22Rv1 (cell line): ENCODE measurements at regions not wholly inside any gene's neighbourhood (a gene's known extent, or its start where the extent isn't known, plus 50 kb on each side); places are given as distances from the start of the nearest gene placed in this dataset.

Experiments
- CTCF ChIP-seq: fragments of 450-650 bp; IDR thresholded peaks from 2 replicates; pipeline ENCODE4 v1.5.1; 2017; ENCODE audit warnings: mild to moderate bottlenecking
- ZFX ChIP-seq: fragments of 450-650 bp; IDR thresholded peaks from 2 replicates; pipeline ENCODE4 v1.6.1; 2017; ENCODE audit warnings: antibody characterized with exemption, borderline replicate concordance

- TF ChIP-seq CTCF (no peak), ZFX (no peak)
These were observed 119.1 kb upstream of the CPEB2 start for GRCh38 chr4:14883166-14883565.
